Astrocyte (in vitro differentiated cells and primary cell): ENCODE measurements at regions not wholly inside any gene's neighbourhood (a gene's known extent, or its start where the extent isn't known, plus 50 kb on each side); places are given as distances from the start of the nearest gene placed in this dataset.

ENCODE experiments used
- DNase-seq: peaks from one replicate; pipeline ENCODE4 v3.0.0-alpha.2; 2010; ENCODE audit warnings: low read depth
- FAIRE-seq: peaks from 2 replicates; lab custom pipeline; 2011; peaks lifted over from hg19 to GRCh38; lab: Jason Lieb, UNC
- H2AFZ ChIP-seq: 2 replicates; pipeline ENCODE4 v1.6.0; 2012; ENCODE audit warnings: low read depth, low read length, inconsistent platforms
- H3K27ac ChIP-seq: 2 replicates; pipeline ENCODE4 v1.5.1; 2011; ENCODE audit warnings: low read depth, low read length, inconsistent platforms
- H3K27me3 ChIP-seq: 2 replicates; pipeline ENCODE4 v1.6.0; 2011; ENCODE audit warnings: low read length, inconsistent platforms; ENCODE audit not compliant: insufficient read depth
- H3K36me3 ChIP-seq: 2 replicates; pipeline ENCODE4 v1.5.1; 2011; ENCODE audit warnings: low read length, inconsistent platforms; ENCODE audit not compliant: insufficient read depth
- H3K4me1 ChIP-seq: 2 replicates; pipeline ENCODE4 v1.5.1; 2011; ENCODE audit warnings: low read length, inconsistent platforms; ENCODE audit not compliant: insufficient read depth
- H3K4me2 ChIP-seq: 2 replicates; pipeline ENCODE4 v1.6.0; 2012; ENCODE audit warnings: low read length, inconsistent platforms
- H3K4me3 ChIP-seq: 2 replicates; pipeline ENCODE4 v1.5.1; 2011; ENCODE audit warnings: low read depth, mild to moderate bottlenecking, low read length, inconsistent platforms; ENCODE audit not compliant: insufficient read depth
- H3K79me2 ChIP-seq: 2 replicates; pipeline ENCODE4 v1.6.0; 2012; ENCODE audit warnings: mild to moderate bottlenecking, low read length, inconsistent platforms; ENCODE audit not compliant: insufficient read depth
- H3K9ac ChIP-seq: 2 replicates; pipeline ENCODE4 v1.6.0; 2012; ENCODE audit warnings: mild to moderate bottlenecking, low read length, inconsistent platforms
- H3K9me3 ChIP-seq: 2 replicates; pipeline ENCODE4 v1.5.1; 2012; ENCODE audit warnings: low read depth, mild to moderate bottlenecking, low read length, inconsistent platforms; ENCODE audit not compliant: insufficient read depth
- H4K20me1 ChIP-seq: 2 replicates; pipeline ENCODE4 v1.6.0; 2012; ENCODE audit warnings: low read length, inconsistent platforms; ENCODE audit not compliant: insufficient read depth
- H3K27ac Mint-ChIP-seq: one replicate; pipeline ENCODE4 v1.8.0; 2021; ENCODE audit warnings: mild to moderate bottlenecking, mixed read lengths; ENCODE audit not compliant: unreplicated experiment
- H3K27me3 Mint-ChIP-seq: one replicate; pipeline ENCODE4 v1.8.0; 2021; ENCODE audit warnings: low read depth, mixed read lengths; ENCODE audit not compliant: unreplicated experiment
- H3K36me3 Mint-ChIP-seq: one replicate; pipeline ENCODE4 v1.8.0; 2021; ENCODE audit warnings: low read depth, mixed read lengths; ENCODE audit not compliant: unreplicated experiment
- H3K4me1 Mint-ChIP-seq: one replicate; pipeline ENCODE4 v1.8.0; 2021; ENCODE audit warnings: low read depth, mixed read lengths; ENCODE audit not compliant: unreplicated experiment
- H3K4me3 Mint-ChIP-seq: one replicate; pipeline ENCODE4 v1.8.0; 2021; ENCODE audit warnings: mild to moderate bottlenecking, moderate library complexity, mixed read lengths; ENCODE audit not compliant: unreplicated experiment
- H3K9me3 Mint-ChIP-seq: one replicate; pipeline ENCODE4 v1.8.0; 2021; ENCODE audit warnings: mild to moderate bottlenecking, mixed read lengths; ENCODE audit not compliant: unreplicated experiment
- EZH2 ChIP-seq: IDR thresholded peaks from 2 replicates; pipeline ENCODE4 v1.6.1; 2012; ENCODE audit warnings: mild to moderate bottlenecking, low read length, inconsistent platforms; ENCODE audit not compliant: insufficient read depth
- TF ChIP-seq, protein P1 (sequence below): IDR thresholded peaks from 2 replicates; pipeline ENCODE4 v1.5.1; 2011; ENCODE audit warnings: low read depth, mild to moderate bottlenecking, inconsistent platforms, low read length, moderate library complexity; ENCODE audit not compliant: insufficient read depth

GRCh38 chr10:21134645-21135022 lies 237.5 kb upstream of the NEBL start:
- Histone ChIP-seq H2AFZ (peak overlapping the region; percentile 6), H3K9me3 (no peaks in the 10 kb centered on the region), H4K20me1 (no peaks in the 10 kb centered on the region), H3K27me3 (no peaks in the 10 kb centered on the region), H3K27ac (no peak overlapping the region), H3K4me2 (peak overlapping the region; percentile 34), H3K36me3 (no peaks in the 10 kb centered on the region), H3K4me1 (peaks cover 7% of the 10 kb centered on the region), H3K79me2 (no peaks in the 10 kb centered on the region), H3K9ac (no peak overlapping the region), H3K4me3 (no peak overlapping the region)
- FAIRE-seq (no peak), DNase-seq (peak; percentile 29)
- TF ChIP-seq EZH2 = no peak
- TF ChIP-seq, protein P1, sequence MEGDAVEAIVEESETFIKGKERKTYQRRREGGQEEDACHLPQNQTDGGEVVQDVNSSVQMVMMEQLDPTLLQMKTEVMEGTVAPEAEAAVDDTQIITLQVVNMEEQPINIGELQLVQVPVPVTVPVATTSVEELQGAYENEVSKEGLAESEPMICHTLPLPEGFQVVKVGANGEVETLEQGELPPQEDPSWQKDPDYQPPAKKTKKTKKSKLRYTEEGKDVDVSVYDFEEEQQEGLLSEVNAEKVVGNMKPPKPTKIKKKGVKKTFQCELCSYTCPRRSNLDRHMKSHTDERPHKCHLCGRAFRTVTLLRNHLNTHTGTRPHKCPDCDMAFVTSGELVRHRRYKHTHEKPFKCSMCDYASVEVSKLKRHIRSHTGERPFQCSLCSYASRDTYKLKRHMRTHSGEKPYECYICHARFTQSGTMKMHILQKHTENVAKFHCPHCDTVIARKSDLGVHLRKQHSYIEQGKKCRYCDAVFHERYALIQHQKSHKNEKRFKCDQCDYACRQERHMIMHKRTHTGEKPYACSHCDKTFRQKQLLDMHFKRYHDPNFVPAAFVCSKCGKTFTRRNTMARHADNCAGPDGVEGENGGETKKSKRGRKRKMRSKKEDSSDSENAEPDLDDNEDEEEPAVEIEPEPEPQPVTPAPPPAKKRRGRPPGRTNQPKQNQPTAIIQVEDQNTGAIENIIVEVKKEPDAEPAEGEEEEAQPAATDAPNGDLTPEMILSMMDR = no peak
- no peaks in the 10 kb centered on the region for H3K27me3 Mint-ChIP-seq
- H3K27ac Mint-ChIP-seq = no peak overlapping the region
- peaks cover 4% of the 10 kb centered on the region for H3K4me1 Mint-ChIP-seq
- peaks cover 6% of the 10 kb centered on the region for H3K36me3 Mint-ChIP-seq
- H3K4me3 Mint-ChIP-seq = no peak overlapping the region
- H3K9me3 Mint-ChIP-seq = no peaks in the 10 kb centered on the region

DNA sequence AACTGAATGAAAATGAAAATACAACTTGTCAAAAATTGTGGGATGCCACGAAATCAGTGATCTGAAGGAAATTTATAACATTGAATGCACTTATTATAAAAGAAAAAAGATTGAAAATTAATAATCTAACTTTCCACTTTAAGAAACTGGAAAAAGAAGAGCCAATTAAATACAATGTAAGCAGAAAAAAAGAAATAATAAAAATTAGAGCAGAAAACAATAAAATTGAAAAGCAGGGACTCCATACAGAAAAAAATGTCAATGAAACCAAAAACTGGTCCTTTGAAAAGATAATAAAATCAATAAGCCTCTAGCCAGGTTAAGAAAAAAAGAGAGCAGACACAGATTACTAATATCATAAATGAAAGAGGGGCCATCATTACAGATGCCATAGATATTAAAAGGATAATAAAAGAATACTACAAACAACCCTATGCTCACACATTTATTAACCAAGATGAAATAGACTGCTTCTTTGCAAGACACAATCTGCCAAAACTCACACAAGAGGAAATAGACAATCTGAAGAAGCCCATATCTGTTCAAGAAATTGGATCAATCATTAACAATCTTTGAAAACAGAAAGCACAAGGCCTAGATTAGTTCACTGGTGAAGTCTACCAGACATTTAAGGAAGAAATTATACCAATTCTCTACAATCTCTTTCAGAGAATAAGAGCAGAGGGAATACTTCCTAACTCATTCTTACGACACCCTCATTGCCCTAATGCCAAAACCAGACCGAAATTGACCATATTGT lies 233.8 kb upstream of the NEBL start:
- Histone ChIP-seq H3K79me2 (no peaks in the 10 kb centered on the region), H3K4me2 (no peak overlapping the region), H3K36me3 (no peaks in the 10 kb centered on the region), H3K27ac (no peak overlapping the region), H3K9me3 (no peaks in the 10 kb centered on the region), H3K4me3 (no peak overlapping the region), H2AFZ (no peak overlapping the region), H3K27me3 (no peaks in the 10 kb centered on the region), H3K4me1 (peaks cover 7% of the 10 kb centered on the region), H4K20me1 (no peaks in the 10 kb centered on the region), H3K9ac (no peak overlapping the region)
- Mint-ChIP-seq H3K4me1 (peaks cover 4% of the 10 kb centered on the region), H3K27me3 (no peaks in the 10 kb centered on the region), H3K4me3 (no peak overlapping the region), H3K36me3 (peaks cover 4% of the 10 kb centered on the region), H3K9me3 (no peaks in the 10 kb centered on the region), H3K27ac (no peak overlapping the region)
- no peak for FAIRE-seq
- no peak for DNase-seq
- no peak for TF ChIP-seq EZH2
- TF ChIP-seq, protein P1 = no peak

GRCh38 chr10:21130108-21130507 lies 233.0 kb upstream of the NEBL start:
- peaks cover 4% of the 10 kb centered on the region for H3K36me3 Mint-ChIP-seq
- FAIRE-seq (peak; percentile 45), DNase-seq (no peak)
- Histone ChIP-seq H3K4me3 (no peak overlapping the region), H3K9ac (no peak overlapping the region), H3K27ac (no peak overlapping the region), H2AFZ (no peak overlapping the region), H3K79me2 (no peaks in the 10 kb centered on the region), H3K4me1 (peaks cover 3% of the 10 kb centered on the region), H3K9me3 (no peaks in the 10 kb centered on the region), H3K27me3 (no peaks in the 10 kb centered on the region), H4K20me1 (no peaks in the 10 kb centered on the region), H3K36me3 (no peaks in the 10 kb centered on the region), H3K4me2 (no peak overlapping the region)
- no peak for TF ChIP-seq EZH2
- TF ChIP-seq, protein P1 = no peak
- H3K4me1 Mint-ChIP-seq = peaks cover 3% of the 10 kb centered on the region
- no peak overlapping the region for H3K4me3 Mint-ChIP-seq
- no peaks in the 10 kb centered on the region for H3K27me3 Mint-ChIP-seq
- no peaks in the 10 kb centered on the region for H3K9me3 Mint-ChIP-seq
- no peak overlapping the region for H3K27ac Mint-ChIP-seq
